GM19372 (cell line): ENCODE measurements at regions not wholly inside any gene's neighbourhood (a gene's known extent, or its start where the extent isn't known, plus 50 kb on each side); places are given as distances from the start of the nearest gene placed in this dataset.

Source experiments
- ATAC-seq: cut with Tn5 transposase; IDR thresholded peaks from one replicate; pipeline ENCODE4 v1.9.1; 2021; ENCODE audit warnings: mild to moderate bottlenecking, low read depth, moderate library complexity; ENCODE audit not compliant: unreplicated experiment

DNA sequence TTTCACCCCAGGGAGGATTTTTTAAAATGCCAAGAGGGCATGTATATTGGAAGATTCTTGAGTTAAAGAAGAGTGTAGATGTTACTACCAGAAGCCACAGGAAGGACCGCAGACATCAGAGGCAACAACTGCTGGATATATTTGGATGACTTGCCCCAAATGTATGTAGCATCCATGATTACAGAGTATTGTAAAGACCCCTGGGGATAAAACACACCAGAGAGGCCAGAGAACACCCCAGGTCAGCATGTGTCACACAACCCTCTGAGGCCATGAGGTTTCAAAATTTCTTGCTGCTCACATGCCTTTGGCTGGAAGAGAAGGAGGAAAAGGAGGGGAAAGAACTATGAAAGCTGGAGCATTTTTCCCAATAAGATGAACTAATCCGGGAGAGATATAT, 108.0 kb upstream of the LSM8 start:
- no peak for ATAC-seq

DNA sequence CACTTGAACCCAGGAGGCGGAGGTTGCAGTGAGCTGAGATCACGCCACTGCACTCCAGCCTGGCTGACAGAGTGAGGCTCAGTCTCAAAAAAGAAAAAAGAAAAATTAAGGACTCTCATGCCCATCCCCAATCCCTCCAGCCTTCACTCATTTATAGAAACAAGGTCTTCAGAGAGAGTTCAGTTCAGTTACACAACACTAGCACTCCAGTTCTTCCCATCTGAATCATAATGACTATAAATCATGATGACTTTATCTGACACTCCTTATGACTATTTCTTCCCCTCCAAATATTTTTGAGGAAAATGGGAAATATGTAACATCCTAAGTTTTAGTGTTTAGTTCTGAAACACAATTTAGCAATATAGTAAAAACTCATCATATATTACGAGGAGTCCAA, 107.4 kb upstream of the LSM8 start:
- ATAC-seq: no peak

DNA sequence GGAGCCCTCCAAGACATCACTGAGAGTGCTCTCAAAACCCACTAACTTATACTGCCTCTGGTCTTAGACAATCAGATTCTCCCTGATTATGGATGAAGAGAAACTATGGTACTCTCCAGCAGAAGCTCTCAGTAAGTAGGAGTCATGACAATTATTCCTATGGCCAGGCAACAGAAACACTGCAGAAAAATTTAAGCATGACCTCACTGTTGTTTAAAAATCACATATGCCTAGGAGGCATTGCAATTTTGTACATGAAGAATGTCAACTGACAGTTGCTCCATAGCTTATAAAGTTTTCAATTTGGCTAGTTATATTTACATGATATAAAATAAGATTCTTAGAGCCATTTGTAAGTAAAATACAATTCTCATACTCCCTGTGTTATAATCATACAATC, 105.9 kb upstream of the LSM8 start:
- no peak for ATAC-seq

DNA sequence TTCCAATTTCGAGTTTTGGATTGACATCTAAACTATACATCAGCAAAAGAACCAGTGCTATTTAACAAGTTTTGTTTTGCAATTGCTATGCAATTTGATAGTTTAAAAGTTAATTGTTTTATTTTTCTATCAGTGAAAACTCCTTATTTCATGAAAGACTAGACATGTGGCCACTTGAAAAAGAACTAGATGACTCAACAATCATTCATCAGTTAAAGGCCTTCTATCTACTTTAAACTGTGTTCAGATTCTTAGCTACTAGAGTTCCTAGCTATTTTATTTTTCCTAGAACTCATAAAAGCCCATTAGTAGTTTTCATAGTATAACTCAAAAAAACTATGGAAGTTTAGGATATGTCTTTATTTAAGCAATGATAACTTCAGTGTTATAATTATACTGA, 104.6 kb upstream of the LSM8 start:
- ATAC-seq: no peak

DNA sequence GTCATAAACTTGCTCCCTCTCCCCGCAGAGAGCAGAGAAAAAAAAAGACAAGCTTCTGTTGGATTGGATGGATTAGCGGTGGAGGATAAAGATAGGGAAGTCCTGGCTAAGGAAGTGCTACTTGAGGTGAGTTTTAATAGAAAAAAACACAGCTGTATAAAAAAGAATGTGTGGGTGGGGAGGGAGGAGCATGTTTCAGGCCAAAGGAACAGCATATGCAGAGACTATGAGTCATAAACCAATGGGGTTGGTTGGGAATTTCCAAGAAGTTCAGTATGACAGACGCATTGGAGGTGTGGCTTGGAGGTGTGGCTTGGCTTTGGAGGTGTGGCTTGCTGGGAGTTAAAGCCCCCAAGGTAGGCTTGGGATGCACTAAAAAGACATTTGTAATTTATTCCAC, 103.0 kb upstream of the LSM8 start:
- ATAC-seq: peak; percentile 85

DNA sequence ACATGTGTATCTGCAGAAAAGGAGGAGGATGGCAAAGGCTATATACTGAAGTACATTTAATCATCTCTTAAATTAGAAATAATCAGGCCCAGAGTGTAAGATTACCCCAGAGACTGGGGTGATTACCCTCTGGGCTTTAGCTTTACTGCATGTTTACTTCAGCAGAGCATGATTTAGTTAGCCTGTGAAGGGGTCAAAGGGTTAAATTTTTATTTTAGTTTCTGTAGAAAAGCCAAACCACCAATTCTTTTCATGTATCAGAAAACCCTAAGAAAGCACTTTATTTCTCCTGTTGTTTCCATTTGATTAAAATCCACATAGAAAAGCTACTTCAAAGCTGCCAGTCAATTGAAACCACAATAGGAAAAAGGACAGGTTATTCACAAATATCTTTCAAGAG, 101.5 kb upstream of the LSM8 start:
- ATAC-seq: no peak

DNA sequence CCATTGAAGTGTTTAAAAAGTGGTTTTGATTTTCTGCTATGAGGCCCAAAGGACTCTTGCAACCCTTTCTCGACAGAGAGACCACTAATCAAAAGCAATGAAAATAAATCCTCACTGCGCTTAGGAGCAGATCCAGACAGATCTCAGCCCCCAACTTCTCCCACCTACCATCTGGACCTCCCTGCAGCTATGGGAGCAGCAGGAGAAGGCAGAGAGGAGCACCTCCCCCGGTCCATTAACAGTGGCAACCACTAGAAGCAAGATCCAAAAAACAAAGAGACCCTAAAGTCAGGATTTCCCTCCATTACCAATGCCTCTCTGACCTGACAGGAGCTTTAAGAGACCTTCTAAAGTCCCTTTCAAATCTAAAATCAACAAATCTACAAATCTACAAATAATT, 99.0 kb upstream of the LSM8 start:
- no peak for ATAC-seq

DNA sequence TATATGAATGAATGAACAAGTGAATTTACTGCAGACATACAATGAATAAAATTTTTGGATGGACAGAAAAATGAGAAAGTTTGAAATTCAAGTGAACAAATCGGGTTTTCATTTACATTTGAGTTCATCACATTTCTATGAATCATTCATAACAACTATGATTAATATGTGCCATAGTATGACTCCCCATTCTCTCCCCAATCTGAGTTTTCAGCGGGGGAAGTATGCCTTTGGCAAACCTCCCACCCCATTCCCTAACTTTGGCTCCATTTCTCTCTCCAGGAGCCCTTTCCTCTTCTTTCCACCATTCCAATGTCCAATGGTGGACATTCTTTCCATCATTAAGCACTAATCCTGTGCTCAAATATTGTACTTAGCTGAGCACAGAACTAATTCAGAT, 96.8 kb upstream of the LSM8 start:
- no peak for ATAC-seq

DNA sequence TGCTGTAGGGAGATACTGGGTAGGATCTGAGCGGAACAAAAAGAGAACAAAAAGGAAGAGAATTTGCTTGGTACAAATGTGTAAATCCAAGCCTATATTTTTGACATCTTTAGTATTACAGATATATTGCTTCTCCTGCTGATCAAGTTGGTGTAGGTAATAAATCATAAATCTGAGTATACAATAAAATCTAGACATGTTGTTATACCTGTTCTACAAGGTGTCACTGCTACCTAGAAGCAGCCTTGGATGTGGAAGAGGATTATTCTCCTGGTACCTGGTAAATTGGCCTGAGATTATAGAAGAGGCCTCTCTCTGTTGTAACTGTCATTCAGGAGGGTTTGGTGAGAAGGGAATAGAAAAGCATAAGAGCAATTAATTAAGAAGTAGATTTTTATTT, 89.9 kb upstream of the LSM8 start:
- no peak for ATAC-seq

DNA sequence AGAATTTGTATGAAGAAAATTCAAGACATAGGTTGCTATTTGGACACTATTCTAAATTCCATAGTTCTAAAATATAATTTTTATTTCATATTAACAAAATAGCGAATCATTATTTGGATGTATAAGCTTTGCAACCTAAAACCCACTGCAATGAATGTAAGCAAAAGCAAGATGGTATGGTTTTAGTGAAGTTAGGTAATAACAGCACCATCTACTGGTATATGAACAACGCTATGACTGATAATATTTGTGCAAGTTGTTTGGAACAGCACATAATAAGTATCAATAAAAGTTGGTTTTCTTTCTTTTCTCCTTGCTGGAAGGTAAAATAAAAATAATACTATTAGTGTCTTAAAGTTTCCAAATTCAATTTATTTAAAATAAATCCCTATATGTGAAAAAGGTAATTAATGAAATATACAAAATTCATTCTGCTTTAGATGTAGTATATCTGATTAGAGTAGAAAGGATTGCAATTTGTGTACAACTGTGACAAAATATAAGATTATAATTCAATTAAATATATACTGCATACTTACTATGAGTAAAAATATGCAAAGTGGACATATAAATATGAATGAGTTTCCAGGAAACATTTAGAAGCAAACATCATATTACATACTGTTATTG, 79.0 kb upstream of the LSM8 start:
- ATAC-seq: peak; percentile 76

DNA sequence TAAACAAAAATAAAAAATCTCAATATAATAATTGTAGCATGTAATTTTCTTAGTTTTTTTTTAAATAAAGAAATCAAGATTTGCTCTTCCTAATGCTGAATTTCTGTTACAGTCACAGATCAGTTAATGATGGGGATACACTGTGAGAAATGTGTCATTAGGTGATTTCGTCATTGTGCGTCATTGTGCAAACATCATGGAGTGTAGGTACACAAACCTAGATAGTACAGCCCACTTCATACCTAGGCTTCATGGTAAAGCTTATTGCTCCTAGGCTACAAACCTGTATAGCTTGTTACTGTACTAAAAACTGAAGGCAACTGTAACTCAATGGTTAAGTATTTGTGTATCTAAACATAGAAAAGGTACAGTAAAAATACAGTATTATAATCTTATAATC, 74.4 kb upstream of the LSM8 start:
- no peak for ATAC-seq

DNA sequence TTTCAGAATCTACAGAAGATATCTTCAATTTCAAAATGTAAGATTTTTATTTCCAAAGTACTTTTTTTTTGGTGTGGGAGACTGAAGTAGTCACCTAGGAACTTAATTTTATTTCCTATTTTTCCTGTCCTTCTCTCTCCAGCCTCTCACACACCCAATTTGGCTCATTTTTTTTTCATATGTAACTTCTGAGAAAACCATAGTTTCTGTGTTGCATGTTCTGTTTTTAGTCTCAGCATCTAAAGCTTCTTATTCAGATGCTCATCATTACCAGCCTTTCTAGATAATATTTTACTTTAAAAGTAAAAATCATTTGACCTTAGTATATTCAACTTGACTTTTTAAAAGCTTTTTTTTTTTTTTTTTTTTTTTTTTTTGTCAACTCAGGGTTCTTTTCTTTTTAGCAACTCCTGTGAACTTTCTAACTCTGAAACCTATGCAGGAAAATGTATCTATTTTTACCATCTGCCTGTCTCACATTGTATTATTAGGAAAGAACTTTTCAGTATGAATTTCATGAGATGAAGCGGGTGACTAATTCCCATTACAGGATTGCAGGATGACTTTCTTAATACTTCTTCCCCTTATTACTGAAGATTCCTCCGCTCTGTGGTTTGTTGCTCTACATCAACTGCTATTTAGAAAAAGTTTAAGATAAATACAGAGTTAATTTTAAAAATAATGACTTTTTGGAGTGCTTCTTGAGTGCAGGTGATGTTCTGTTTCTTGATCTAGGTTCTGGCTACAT, 73.6 kb upstream of the LSM8 start:
- no peak for ATAC-seq

DNA sequence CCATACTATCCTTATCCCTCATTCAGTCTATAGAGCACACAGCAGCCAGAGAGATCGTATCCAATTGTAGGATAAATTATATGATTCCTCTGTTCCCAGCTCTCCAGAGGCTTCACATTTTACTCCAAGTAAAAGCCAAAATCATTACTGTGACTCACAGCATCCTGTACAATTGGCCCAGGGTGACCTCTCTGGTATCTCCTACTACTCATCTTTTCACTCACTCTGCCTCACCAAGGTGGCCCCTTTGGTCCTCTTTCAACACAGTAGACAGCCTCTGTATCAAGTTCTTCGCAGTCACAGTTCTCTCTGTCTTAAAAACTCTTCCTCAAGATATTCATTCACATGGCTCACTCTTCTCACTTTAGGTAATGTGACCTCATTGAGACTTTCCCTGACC, 72.6 kb upstream of the LSM8 start:
- no peak for ATAC-seq

DNA sequence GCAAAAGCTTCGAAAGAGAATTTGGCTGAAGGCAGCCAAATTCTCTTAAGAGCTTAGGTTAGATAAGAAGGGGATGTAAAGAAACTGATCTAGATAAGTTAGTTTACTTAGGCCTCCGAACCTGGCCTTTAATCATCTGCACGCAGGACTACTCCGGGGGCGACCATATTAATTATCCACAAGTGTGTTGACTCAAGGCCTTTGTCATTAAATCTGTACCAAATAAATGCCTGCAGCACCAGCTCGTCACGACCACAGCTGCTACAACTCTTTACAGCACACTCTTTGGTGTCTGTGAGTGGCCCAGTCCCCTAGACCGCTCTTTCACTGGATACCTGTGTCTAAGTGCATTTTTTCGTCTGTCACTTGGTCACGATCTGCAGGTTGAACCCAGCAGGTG, 69.8 kb upstream of the LSM8 start:
- ATAC-seq: no peak

DNA sequence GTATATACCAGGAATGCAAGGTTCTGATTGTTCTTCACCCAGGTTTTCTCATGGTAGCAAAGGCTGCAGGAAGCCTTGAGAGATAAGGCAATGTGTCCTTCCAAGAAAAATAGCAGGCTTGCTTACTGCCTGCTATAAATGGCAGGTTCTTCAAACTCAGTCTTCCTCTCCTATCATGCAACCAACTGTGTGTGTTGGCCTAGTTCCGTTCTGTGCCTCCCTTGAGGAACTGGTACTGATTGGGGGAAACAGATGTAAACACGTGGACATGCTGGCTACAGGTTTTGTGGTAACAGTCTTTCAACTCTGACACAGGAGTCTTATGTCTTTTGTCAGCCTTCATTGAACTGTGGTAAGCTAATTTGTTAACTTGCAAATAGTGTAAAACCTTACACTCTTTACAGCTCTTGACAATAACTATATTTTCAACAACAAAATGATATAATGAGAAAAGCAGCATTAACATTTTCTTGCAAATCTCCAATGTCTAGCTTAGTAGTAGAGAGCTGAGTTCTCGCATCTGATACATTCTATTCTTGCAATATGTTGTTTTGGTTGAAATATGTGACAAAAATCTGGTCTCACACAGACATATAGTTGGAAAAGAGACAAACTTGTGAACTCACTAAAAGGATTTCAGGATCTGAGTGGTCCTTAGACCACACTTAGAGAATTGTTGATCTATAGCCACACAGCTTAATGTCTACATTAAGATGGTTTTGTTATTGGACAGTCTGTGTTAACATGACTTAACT, 54.7 kb upstream of the LSM8 start:
- ATAC-seq: no peak

DNA sequence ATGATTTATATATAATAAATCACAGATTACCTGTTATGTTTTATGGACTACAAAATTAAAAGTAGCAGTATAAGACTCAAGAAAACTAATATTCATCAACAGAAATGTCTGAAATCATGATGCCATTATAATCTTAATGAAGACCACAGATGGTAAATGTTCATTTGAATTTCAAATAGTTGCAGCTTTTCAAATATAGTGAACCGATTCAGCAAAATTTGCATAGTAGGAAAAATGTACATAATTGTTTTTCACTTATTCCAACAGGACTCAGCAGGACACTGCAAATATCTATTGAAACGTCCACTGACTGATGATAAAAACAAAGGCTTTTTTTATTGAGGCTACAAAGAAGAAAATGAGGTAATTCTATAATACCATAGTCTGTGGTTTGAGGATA, 51.2 kb upstream of the LSM8 start:
- ATAC-seq: no peak
